WTC11 (cell line): ENCODE measurements at regions not wholly inside any gene's neighbourhood (a gene's known extent, or its start where the extent isn't known, plus 50 kb on each side); places are given as distances from the start of the nearest gene placed in this dataset.

Experiments used
- ATAC-seq: fragments of 200-7000 bp; cut with Tn5 transposase; 2 replicates; pipeline ENCODE4 v1.10.0; 2021; ENCODE audit warnings: mild to moderate bottlenecking, moderate library complexity
- CTCF ChIA-PET: fragments of 300-600 bp; sonication (Branson Sonifier 250); formaldehyde crosslinking; loops from one replicate; lab custom pipeline; 2021; ENCODE audit warnings: antibody characterized with exemption; lab: Charles Lee
- POLR2A ChIA-PET: fragments of 350-600 bp; sonication (Branson Sonifier 250); formaldehyde crosslinking; loops from one replicate; lab custom pipeline; 2021; ENCODE audit warnings: antibody characterized with exemption; lab: Charles Lee
- DNase-seq: peaks from one replicate; pipeline ENCODE4 v3.0.0; 2021; ENCODE audit warnings: low spot score
- H3K27ac Mint-ChIP-seq: 2 replicates; pipeline ENCODE4 v1.8.0; 2021; ENCODE audit warnings: mixed read lengths
- H3K27me3 Mint-ChIP-seq: 2 replicates; pipeline ENCODE4 v1.8.0; 2021; ENCODE audit warnings: low read depth, mild to moderate bottlenecking, moderate library complexity, mixed read lengths
- H3K36me3 Mint-ChIP-seq: 2 replicates; pipeline ENCODE4 v1.8.0; 2021; ENCODE audit warnings: mixed read lengths
- H3K4me1 Mint-ChIP-seq: 2 replicates; pipeline ENCODE4 v1.8.0; 2022; ENCODE audit warnings: mixed read lengths
- H3K4me3 Mint-ChIP-seq: 2 replicates; pipeline ENCODE4 v1.8.0; 2021; ENCODE audit warnings: mild to moderate bottlenecking, moderate library complexity, mixed read lengths
- H3K9me3 Mint-ChIP-seq: 2 replicates; pipeline ENCODE4 v1.8.0; 2021; ENCODE audit warnings: mixed read lengths
- ATF6 ChIP-seq: sonication (generic); formaldehyde crosslinking; IDR thresholded peaks from 2 replicates; pipeline ENCODE4 v1.8.1; 2023; ENCODE audit warnings: mild to moderate bottlenecking, missing genetic modification reagents
- CBFB ChIP-seq: sonication (generic); formaldehyde crosslinking; IDR thresholded peaks from 2 replicates; pipeline ENCODE4 v1.8.1; 2022; ENCODE audit warnings: mild to moderate bottlenecking, low read depth, missing genetic modification reagents
- CREM ChIP-seq: sonication (generic); formaldehyde crosslinking; IDR thresholded peaks from 2 replicates; pipeline ENCODE4 v1.8.1; 2022; ENCODE audit warnings: mild to moderate bottlenecking, missing genetic modification reagents, moderate library complexity
- FOXJ3 ChIP-seq: sonication (generic); formaldehyde crosslinking; IDR thresholded peaks from 2 replicates; pipeline ENCODE4 v1.9.0; 2021; ENCODE audit warnings: missing genetic modification reagents, mild to moderate bottlenecking, borderline replicate concordance
- HMGXB4 ChIP-seq: sonication (generic); formaldehyde crosslinking; IDR thresholded peaks from 2 replicates; pipeline ENCODE4 v1.8.1; 2023; ENCODE audit warnings: mild to moderate bottlenecking, moderate library complexity, missing genetic modification reagents
- MXD4 ChIP-seq: fragments of 250-450 bp; sonication (Bioruptor Pico); IDR thresholded peaks from 2 replicates; pipeline ENCODE4 v1.8.0; 2021; ENCODE audit warnings: mild to moderate bottlenecking, moderate library complexity, borderline replicate concordance
- NR2C2 ChIP-seq: sonication (generic); formaldehyde crosslinking; IDR thresholded peaks from 2 replicates; pipeline ENCODE4 v1.8.0; 2022; ENCODE audit warnings: mild to moderate bottlenecking, missing genetic modification reagents
- NR3C1 ChIP-seq: sonication (generic); formaldehyde crosslinking; conservative IDR thresholded peaks from 2 replicates; pipeline ENCODE4 v1.8.1; 2023; ENCODE audit warnings: low read depth, mild to moderate bottlenecking, missing genetic modification reagents
- OVOL2 ChIP-seq: fragments of 250-450 bp; sonication (Bioruptor Pico); IDR thresholded peaks from 2 replicates; pipeline ENCODE4 v1.9.0; 2021; ENCODE audit warnings: mild to moderate bottlenecking, borderline replicate concordance
- SMAD3 ChIP-seq: sonication (generic); formaldehyde crosslinking; IDR thresholded peaks from 2 replicates; pipeline ENCODE4 v1.8.0; 2022; ENCODE audit warnings: missing genetic modification reagents, mild to moderate bottlenecking, borderline replicate concordance
- TEAD4 ChIP-seq: sonication (generic); formaldehyde crosslinking; IDR thresholded peaks from 2 replicates; pipeline ENCODE4 v1.8.0; 2022; ENCODE audit warnings: mild to moderate bottlenecking, missing genetic modification reagents
- USF1 ChIP-seq: sonication (generic); formaldehyde crosslinking; IDR thresholded peaks from 2 replicates; pipeline ENCODE4 v1.8.0; 2022; ENCODE audit warnings: mild to moderate bottlenecking, missing genetic modification reagents
- ZBTB43 ChIP-seq: sonication (generic); formaldehyde crosslinking; IDR thresholded peaks from 2 replicates; pipeline ENCODE4 v1.8.1; 2023; ENCODE audit warnings: mild to moderate bottlenecking, missing genetic modification reagents
- ZNF138 ChIP-seq: sonication (generic); formaldehyde crosslinking; conservative IDR thresholded peaks from 2 replicates; pipeline ENCODE4 v1.8.1; 2022; ENCODE audit warnings: mild to moderate bottlenecking, moderate library complexity, missing genetic modification reagents
- ZNF416 ChIP-seq: fragments of 250-450 bp; sonication (Bioruptor Pico); IDR thresholded peaks from 2 replicates; pipeline ENCODE4 v1.9.0; 2021; ENCODE audit warnings: mild to moderate bottlenecking, inconsistent platforms
- ZSCAN18 ChIP-seq: fragments of 250-450 bp; sonication (Bioruptor Pico); IDR thresholded peaks from 2 replicates; pipeline ENCODE4 v2.1.2; 2022; ENCODE audit warnings: mild to moderate bottlenecking, moderate library complexity
- TF ChIP-seq, protein P1 (sequence below): fragments of 250-450 bp; sonication (Bioruptor Pico); IDR thresholded peaks from 2 replicates; pipeline ENCODE4 v1.9.0; 2021; ENCODE audit warnings: moderate library complexity, mild to moderate bottlenecking, inconsistent platforms, borderline replicate concordance
- TF ChIP-seq, protein P2 (sequence below): sonication (generic); formaldehyde crosslinking; conservative IDR thresholded peaks from 2 replicates; pipeline ENCODE4 v1.8.1; 2023; ENCODE audit warnings: mild to moderate bottlenecking, low read depth, missing genetic modification reagents, moderate library complexity
- TF ChIP-seq, protein P3 (sequence below): sonication (generic); formaldehyde crosslinking; IDR thresholded peaks from 2 replicates; pipeline ENCODE4 v1.8.0; 2022; ENCODE audit warnings: mild to moderate bottlenecking, missing genetic modification reagents
- TF ChIP-seq, protein P4 (sequence below): sonication (generic); formaldehyde crosslinking; conservative IDR thresholded peaks from 2 replicates; pipeline ENCODE4 v1.8.1; 2022; ENCODE audit warnings: mild to moderate bottlenecking, missing genetic modification reagents
- TF ChIP-seq, protein P5 (sequence below): fragments of 250-450 bp; sonication (Bioruptor Pico); IDR thresholded peaks from 2 replicates; pipeline ENCODE4 v1.8.0; 2021; ENCODE audit warnings: mild to moderate bottlenecking

DNA sequence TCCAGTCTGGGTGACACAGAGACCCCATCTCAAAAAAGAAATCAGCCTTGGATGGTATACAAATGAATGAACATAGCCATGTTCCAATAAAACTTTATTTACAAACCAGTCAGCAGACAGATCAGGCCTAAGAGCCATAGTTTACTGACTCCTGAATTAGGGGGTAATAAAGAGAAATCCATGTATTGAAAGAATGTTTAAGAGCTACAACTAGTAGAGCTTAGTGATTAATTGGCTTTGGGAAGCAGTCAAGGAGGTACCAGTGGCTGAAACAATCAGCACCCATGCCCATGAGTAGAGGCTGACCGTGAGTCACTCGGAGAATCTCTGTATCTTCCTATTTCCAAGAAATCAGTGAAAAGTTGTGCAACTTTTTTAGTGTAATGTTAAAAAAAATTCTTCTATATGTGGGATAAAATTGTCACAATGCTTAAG is 223.6 kb upstream of the RREB1 start:
- no peak for TF ChIP-seq CBFB (CRISPR knock-in tag)
- no peak for TF ChIP-seq NR2C2 (CRISPR knock-in tag)
- TF ChIP-seq, protein P1, sequence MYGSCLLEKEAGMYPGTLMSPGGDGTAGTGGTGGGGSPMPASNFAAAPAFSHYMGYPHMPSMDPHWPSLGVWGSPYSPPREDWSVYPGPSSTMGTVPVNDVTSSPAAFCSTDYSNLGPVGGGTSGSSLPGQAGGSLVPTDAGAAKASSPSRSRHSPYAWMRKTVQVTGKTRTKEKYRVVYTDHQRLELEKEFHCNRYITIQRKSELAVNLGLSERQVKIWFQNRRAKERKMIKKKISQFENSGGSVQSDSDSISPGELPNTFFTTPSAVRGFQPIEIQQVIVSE = no peak
- TF ChIP-seq, protein P2, sequence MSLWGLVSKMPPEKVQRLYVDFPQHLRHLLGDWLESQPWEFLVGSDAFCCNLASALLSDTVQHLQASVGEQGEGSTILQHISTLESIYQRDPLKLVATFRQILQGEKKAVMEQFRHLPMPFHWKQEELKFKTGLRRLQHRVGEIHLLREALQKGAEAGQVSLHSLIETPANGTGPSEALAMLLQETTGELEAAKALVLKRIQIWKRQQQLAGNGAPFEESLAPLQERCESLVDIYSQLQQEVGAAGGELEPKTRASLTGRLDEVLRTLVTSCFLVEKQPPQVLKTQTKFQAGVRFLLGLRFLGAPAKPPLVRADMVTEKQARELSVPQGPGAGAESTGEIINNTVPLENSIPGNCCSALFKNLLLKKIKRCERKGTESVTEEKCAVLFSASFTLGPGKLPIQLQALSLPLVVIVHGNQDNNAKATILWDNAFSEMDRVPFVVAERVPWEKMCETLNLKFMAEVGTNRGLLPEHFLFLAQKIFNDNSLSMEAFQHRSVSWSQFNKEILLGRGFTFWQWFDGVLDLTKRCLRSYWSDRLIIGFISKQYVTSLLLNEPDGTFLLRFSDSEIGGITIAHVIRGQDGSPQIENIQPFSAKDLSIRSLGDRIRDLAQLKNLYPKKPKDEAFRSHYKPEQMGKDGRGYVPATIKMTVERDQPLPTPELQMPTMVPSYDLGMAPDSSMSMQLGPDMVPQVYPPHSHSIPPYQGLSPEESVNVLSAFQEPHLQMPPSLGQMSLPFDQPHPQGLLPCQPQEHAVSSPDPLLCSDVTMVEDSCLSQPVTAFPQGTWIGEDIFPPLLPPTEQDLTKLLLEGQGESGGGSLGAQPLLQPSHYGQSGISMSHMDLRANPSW (CRISPR knock-in tag) = no peak
- TF ChIP-seq OVOL2 (CRISPR knock-in tag) = no peak
- TF ChIP-seq, all 79 proteins: peak for 0
- POLR2A ChIA-PET = no interaction called here
- H3K27me3 Mint-ChIP-seq = no peaks in the 10 kb centered on the region
- H3K36me3 Mint-ChIP-seq = no peaks in the 10 kb centered on the region
- DNase-seq = no peak
- ATAC-seq = no peak
- CTCF ChIA-PET = no interaction called here
- H3K9me3 Mint-ChIP-seq = no peaks in the 10 kb centered on the region
- no peak overlapping the region for H3K27ac Mint-ChIP-seq
- peaks cover 24% of the 10 kb centered on the region for H3K4me1 Mint-ChIP-seq
- H3K4me3 Mint-ChIP-seq = no peak overlapping the region

- ATAC-seq = no peak
- ChIA-PET POLR2A (no interaction called here), CTCF (no interaction called here)
- Mint-ChIP-seq H3K36me3 (no peaks in the 10 kb centered on the region), H3K4me3 (no peak overlapping the region), H3K9me3 (no peaks in the 10 kb centered on the region), H3K4me1 (peaks cover 24% of the 10 kb centered on the region), H3K27me3 (no peaks in the 10 kb centered on the region), H3K27ac (no peak overlapping the region)
- no peak for DNase-seq
- TF ChIP-seq ATF6 (CRISPR knock-in tag) (no peak), ZNF416 (CRISPR knock-in tag) (no peak), ZNF138 (no peak), FOXJ3 (CRISPR knock-in tag) (no peak), SMAD3 (CRISPR knock-in tag) (no peak), NR3C1 (CRISPR knock-in tag) (no peak), CREM (CRISPR knock-in tag) (no peak), CBFB (CRISPR knock-in tag) (no peak), TEAD4 (CRISPR knock-in tag) (no peak), ZSCAN18 (CRISPR knock-in tag) (no peak), USF1 (CRISPR knock-in tag) (no peak), ZBTB43 (CRISPR knock-in tag) (no peak), NR2C2 (CRISPR knock-in tag) (no peak), MXD4 (CRISPR knock-in tag) (no peak), HMGXB4 (CRISPR knock-in tag) (no peak)
- TF ChIP-seq, protein P3, sequence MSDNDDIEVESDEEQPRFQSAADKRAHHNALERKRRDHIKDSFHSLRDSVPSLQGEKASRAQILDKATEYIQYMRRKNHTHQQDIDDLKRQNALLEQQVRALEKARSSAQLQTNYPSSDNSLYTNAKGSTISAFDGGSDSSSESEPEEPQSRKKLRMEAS (CRISPR knock-in tag) = no peak
- TF ChIP-seq, protein P4, sequence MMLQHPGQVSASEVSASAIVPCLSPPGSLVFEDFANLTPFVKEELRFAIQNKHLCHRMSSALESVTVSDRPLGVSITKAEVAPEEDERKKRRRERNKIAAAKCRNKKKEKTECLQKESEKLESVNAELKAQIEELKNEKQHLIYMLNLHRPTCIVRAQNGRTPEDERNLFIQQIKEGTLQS (CRISPR knock-in tag) = no peak
- TF ChIP-seq, protein P5, sequence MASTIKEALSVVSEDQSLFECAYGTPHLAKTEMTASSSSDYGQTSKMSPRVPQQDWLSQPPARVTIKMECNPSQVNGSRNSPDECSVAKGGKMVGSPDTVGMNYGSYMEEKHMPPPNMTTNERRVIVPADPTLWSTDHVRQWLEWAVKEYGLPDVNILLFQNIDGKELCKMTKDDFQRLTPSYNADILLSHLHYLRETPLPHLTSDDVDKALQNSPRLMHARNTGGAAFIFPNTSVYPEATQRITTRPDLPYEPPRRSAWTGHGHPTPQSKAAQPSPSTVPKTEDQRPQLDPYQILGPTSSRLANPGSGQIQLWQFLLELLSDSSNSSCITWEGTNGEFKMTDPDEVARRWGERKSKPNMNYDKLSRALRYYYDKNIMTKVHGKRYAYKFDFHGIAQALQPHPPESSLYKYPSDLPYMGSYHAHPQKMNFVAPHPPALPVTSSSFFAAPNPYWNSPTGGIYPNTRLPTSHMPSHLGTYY (CRISPR knock-in tag) = no peak
- TF ChIP-seq, protein P1 = no peak
These were observed 222.8 kb upstream of the RREB1 start for GRCh38 chr6:6884916-6885315.
